Muscle layer of colon (tissue), 2 donors: ENCODE measurements at regions not wholly inside any gene's neighbourhood (a gene's known extent, or its start where the extent isn't known, plus 50 kb on each side); places are given as distances from the start of the nearest gene placed in this dataset.

Source experiments
- H3K27ac ChIP-seq: one replicate; pipeline ENCODE4 v1.7.0; 2013; ENCODE audit warnings: low read depth, mild to moderate bottlenecking, low read length, moderate library complexity
- H3K27me3 ChIP-seq, 2 donors: one replicate each; pipeline ENCODE4 v1.7.0; 2013; ENCODE audit warnings: low read length in 2 of 2, mild to moderate bottlenecking in 2 of 2; ENCODE audit not compliant: insufficient read depth in 2 of 2, control insufficient read depth in 1 of 2
- H3K36me3 ChIP-seq: one replicate; pipeline ENCODE4 v1.7.0; 2013; ENCODE audit warnings: mild to moderate bottlenecking, low read length; ENCODE audit not compliant: insufficient read depth
- H3K4me1 ChIP-seq: one replicate; pipeline ENCODE4 v1.7.0; 2013; ENCODE audit warnings: mild to moderate bottlenecking, low read length; ENCODE audit not compliant: insufficient read depth
- H3K4me3 ChIP-seq, 2 donors: one replicate each; pipeline ENCODE4 v1.7.0; 2013; ENCODE audit warnings: low read length in 2 of 2, low read depth in 1 of 2, mild to moderate bottlenecking in 1 of 2, moderate library complexity in 1 of 2
- H3K9ac ChIP-seq: one replicate; pipeline ENCODE4 v1.7.0; 2013; ENCODE audit warnings: low read length
- H3K9me3 ChIP-seq: one replicate; pipeline ENCODE4 v1.7.0; 2013; ENCODE audit warnings: mild to moderate bottlenecking, low read length
- donor health status: abdominal sarcoma.
- donor health status: Adenocarcinoma of cecum.

DNA sequence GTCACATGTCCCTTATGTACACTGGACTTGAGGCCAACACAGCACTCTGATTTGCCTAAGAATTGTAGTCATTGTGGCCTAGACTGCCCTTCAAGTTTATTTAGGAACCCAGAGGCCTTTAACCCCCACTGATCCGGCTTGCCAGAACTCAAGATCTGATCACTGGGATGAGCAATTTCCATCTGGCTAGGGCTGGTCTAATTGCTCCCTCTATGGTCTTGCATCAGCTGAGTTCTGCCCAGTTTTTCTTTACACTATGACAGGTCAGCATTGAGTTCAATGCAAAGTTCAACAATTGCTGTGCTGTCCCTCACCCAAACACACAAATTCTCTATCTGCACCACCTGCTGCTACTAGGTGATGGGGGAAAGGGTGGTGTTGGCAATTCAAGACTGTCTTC is 146.9 kb upstream of the MDGA2 start:
- Histone ChIP-seq H3K27me3 (no peaks in the 10 kb centered on the region), H3K9ac (no peak overlapping the region), H3K36me3 (no peaks in the 10 kb centered on the region), H3K4me3 (no peak overlapping the region), H3K9me3 (no peaks in the 10 kb centered on the region), H3K4me1 (no peaks in the 10 kb centered on the region), H3K27ac (no peak overlapping the region)

DNA sequence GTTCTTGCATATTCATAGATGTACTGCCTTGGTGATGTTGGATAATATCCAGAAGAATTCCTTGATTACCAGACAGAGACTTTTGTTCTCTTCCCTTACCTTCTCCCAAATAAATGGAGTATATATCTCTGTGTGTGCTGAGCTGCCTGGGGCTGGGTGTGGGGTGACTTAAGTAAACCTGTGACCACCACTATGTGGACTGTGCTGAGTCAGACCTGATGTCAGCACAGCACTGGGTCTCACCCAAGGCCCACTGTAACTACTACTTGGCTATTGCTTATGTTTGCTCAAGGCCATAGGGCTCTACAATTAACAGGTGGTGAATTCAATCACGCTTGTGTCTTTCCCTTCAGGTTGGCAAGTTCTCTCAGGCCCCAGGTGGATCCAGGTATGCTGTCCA is 145.7 kb upstream of the MDGA2 start:
- Histone ChIP-seq H3K4me3 (no peak overlapping the region), H3K4me1 (no peaks in the 10 kb centered on the region), H3K9ac (no peak overlapping the region), H3K27me3 (no peaks in the 10 kb centered on the region), H3K27ac (no peak overlapping the region), H3K9me3 (no peaks in the 10 kb centered on the region), H3K36me3 (no peaks in the 10 kb centered on the region)

DNA sequence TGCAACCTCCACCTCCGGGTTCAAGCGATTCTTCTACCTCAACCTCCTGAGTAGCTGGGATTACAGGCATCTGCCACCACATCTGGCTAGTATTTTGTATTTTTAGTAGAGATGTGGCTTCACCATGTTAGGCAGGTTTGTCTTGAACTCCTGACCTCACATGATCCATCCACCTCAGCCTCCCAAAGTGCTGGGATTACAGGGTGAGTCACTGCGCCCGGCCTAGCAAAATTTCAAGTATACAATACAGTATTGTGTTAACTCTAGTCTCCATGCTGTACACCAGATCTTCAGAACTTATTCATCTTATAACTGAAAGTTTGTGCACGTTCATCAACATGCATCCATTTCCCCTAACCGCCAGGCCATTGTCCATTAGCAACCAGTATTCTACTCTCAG is 115.1 kb upstream of the MDGA2 start:
- Histone ChIP-seq H3K27ac (no peak overlapping the region), H3K9ac (no peak overlapping the region), H3K9me3 (no peaks in the 10 kb centered on the region), H3K4me1 (no peaks in the 10 kb centered on the region), H3K4me3 (no peak overlapping the region), H3K27me3 (no peaks in the 10 kb centered on the region), H3K36me3 (no peaks in the 10 kb centered on the region)

DNA sequence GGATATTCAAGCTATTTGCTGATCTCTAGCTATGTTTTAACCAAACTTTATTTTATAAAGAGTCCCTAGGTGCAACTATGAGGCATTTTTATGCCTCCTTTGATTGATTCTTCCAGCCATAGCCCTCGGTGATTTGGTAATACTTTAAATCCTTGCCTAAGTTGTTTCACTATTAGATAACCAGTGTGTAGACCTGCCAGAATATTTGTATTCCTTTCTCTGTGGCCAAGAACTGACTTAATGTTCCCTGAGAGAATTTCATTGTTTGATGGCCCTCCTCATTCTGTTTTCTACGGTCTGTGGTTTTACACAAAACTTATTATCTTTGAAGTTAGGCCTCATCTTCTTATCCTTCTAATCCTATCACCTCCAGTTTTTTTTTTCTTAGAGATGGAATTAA is 109.7 kb upstream of the MDGA2 start:
- Histone ChIP-seq H3K4me1 (no peaks in the 10 kb centered on the region), H3K4me3 (no peak overlapping the region), H3K9ac (no peak overlapping the region), H3K27ac (no peak overlapping the region), H3K9me3 (no peaks in the 10 kb centered on the region), H3K27me3 (no peaks in the 10 kb centered on the region), H3K36me3 (no peaks in the 10 kb centered on the region)

DNA sequence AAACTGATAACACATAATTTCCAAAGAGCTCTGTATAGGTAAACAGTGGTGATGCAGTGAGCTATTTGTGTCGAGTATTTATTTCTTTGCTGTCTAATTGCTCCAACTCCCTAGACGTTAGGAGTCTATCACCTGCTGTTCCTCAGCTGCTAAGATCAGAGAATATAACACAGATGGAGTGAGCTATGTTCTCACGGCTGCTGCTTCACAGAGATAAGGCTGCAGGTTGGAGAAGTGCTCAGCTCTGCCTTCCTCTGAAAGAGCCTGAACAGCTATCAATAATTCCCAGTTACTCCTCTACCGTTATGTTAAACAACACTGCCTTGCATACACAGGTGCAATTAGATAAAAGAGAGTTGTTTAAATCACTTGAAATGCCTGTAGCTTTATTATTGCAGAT is 103.2 kb upstream of the MDGA2 start:
- Histone ChIP-seq H3K27ac (no peak overlapping the region), H3K9ac (no peak overlapping the region), H3K27me3 (no peaks in the 10 kb centered on the region), H3K4me1 (no peaks in the 10 kb centered on the region), H3K36me3 (no peaks in the 10 kb centered on the region), H3K9me3 (no peaks in the 10 kb centered on the region), H3K4me3 (no peak overlapping the region)

DNA sequence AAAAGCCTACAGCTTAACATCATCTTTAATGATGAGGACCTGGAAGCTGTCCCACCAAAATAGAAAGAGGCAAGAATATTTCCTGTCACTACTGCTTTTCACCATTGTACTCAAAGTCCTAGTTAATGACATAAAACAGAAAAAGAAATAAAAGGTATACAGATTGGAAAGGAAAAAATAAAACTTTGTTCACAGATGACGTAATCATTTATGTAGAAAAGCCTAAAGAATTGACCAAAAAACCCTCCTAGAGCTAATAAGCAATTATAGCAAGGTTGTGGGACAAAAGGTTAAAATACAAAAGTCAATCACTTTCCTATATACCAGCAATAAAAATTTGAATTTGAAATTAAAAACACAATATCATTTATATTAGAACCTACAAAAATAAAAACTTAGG is 97.2 kb upstream of the MDGA2 start:
- no peaks in the 10 kb centered on the region for H3K36me3 ChIP-seq
- no peak overlapping the region for H3K27ac ChIP-seq

DNA sequence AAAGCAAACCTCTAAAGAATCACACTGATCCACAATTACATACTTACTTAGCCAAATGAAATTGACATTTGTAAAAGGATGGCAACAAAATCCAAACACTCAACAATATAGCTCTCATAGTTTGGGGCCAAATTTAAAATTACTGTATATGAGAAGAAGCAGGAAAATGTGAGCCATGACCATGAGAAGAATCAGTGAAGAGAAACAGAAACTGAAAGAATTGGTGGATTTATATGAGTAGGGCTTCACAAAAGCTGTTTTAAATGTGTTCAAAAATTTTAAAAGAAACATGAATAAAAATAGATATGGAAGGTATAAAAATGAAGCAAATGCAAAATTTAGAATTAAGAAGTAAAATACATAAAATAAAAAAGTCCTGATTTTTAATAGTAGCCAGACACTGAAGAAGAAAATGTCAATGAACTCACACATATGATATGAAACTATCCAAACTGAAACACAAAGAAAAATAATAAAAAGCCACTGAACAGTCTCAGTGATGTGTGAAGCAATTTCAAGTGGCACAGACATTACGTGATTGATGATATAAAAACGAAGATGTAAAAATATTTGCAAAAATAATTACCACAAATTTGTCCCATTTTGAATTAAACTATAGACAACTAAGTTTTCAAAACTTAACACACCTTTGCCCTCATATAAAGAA is 87.9 kb upstream of the MDGA2 start:
- H3K9me3 ChIP-seq: no peaks in the 10 kb centered on the region
- H3K27ac ChIP-seq: no peak overlapping the region
- no peaks in the 10 kb centered on the region for H3K27me3 ChIP-seq
- H3K9ac ChIP-seq: no peak overlapping the region
- H3K4me3 ChIP-seq: no peak overlapping the region
- H3K4me1 ChIP-seq: no peaks in the 10 kb centered on the region
- no peaks in the 10 kb centered on the region for H3K36me3 ChIP-seq

More for the DNA sequence above, 97.2 kb upstream of the MDGA2 start:
- Histone ChIP-seq H3K9ac (no peak overlapping the region), H3K27me3 (no peaks in the 10 kb centered on the region), H3K4me1 (no peaks in the 10 kb centered on the region), H3K4me3 (no peak overlapping the region), H3K9me3 (no peaks in the 10 kb centered on the region)

DNA sequence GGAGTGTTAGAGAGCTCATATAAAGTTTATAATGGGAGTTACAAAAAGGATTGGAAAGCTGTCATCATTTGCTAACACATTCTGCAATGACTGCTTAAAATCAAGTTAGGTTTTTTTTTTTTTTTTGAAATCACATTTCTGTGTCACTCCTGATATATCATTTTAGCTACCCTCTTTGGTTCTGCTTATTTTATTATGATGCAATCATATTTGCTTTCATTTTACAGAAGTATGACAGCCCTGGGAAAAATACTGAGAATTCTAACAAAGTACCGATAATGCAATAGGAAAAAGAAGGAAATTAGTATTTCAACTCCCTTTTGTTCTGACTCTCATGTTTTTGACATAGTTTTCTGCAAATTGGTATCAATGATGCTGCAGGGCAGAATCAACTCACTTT is 71.6 kb upstream of the MDGA2 start:
- Histone ChIP-seq H3K9me3 (no peaks in the 10 kb centered on the region), H3K36me3 (no peaks in the 10 kb centered on the region), H3K27ac (no peak overlapping the region), H3K4me1 (no peaks in the 10 kb centered on the region), H3K4me3 (no peak overlapping the region), H3K27me3 (no peaks in the 10 kb centered on the region), H3K9ac (no peak overlapping the region)

DNA sequence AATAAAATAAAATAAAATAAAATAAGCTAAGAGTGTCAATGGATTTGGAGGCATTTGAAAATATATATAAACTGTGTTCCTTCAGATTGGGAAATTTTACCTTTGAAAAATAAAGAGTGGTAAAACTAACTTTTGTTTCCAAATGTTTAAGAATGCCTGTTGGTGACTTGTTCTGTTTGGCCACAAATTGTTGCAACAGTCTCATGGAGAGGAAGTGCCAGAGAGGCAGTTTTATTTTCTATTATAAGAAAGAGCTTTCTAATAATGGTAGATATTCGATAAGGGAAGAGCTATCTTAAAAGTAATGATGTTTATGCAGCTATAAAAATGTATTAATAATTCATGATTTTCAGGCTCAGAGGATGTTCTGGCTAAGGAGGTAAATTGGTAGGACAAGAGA is 68.8 kb upstream of the MDGA2 start:
- Histone ChIP-seq H3K27ac (no peak overlapping the region), H3K4me3 (no peak overlapping the region), H3K9me3 (no peaks in the 10 kb centered on the region)

DNA sequence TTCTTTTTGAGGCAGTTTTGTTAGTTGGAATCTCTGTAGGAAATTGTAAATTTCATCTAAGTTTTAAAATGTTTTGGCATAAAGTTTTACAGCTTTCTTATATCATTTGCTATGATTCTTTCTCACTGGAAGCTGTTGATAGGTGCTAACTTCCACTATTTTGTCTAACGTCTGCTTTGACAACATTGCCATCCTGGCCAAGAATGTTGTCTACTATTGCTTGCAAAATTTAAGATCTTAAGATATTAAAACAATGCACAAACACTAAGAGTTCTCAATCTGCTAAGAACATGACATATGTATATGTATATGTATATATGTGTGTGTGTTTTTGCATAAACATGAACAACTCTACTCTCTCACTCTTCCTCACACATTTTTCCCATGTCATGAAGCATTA is 64.1 kb upstream of the MDGA2 start:
- Histone ChIP-seq H3K9me3 (no peaks in the 10 kb centered on the region), H3K27me3 (no peaks in the 10 kb centered on the region), H3K4me1 (no peaks in the 10 kb centered on the region), H3K4me3 (no peak overlapping the region), H3K36me3 (no peaks in the 10 kb centered on the region), H3K9ac (no peak overlapping the region), H3K27ac (no peak overlapping the region)

More for the DNA sequence above, 68.8 kb upstream of the MDGA2 start:
- Histone ChIP-seq H3K4me1 (no peaks in the 10 kb centered on the region), H3K9ac (no peak overlapping the region), H3K36me3 (no peaks in the 10 kb centered on the region), H3K27me3 (no peaks in the 10 kb centered on the region)

DNA sequence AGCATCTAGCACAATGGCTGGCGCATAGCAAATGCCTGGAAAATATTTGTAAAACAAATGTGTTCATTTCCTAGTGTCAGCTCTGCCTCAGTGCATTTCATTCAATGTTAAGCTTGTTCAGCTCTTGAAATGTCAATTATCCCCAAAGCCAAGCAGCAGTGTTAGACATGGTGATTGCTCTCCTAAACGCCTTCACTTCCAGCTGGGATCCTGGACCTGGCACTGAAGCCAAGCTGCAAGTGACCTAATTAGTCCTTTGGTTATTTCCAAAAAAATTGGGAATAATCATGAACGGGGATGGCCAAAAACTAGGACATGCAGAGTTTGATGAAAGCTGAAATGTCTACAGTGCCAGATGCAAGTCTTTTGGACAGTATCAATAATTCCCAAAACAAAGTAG is 54.9 kb upstream of the MDGA2 start:
- Histone ChIP-seq H3K4me1 (no peaks in the 10 kb centered on the region), H3K36me3 (no peaks in the 10 kb centered on the region), H3K27me3 (no peaks in the 10 kb centered on the region), H3K27ac (no peak overlapping the region), H3K9ac (no peak overlapping the region), H3K9me3 (no peaks in the 10 kb centered on the region), H3K4me3 (no peak overlapping the region)
